ENCODE measurements at regions not wholly inside any gene's neighbourhood (a gene's known extent, or its start where the extent isn't known, plus 50 kb on each side); places are given as distances from the start of the nearest gene placed in this dataset.
"Not testable (repeated sequence)": the region's sequence is repeated elsewhere in the genome, so short reads cannot be mapped to it uniquely, and the experiment has no call there.

- DNase-seq (ENCODE audit: low spot score), result not testable (repeated sequence)
Observed at GRCh38 chr18:15061289-15061896, 313.4 kb downstream of the ANKRD30B start.

- DNase-seq (ENCODE audit: low spot score), result not testable (repeated sequence)
Observed at GRCh38 chr18:15066434-15066833, 318.5 kb downstream of the ANKRD30B start.

- DNase-seq (ENCODE audit: low spot score), result not testable (repeated sequence)
Observed at GRCh38 chr18:15071311-15071710, 323.3 kb downstream of the ANKRD30B start.

Measured in SW480 (cell line).